BE2C (cell line): ENCODE measurements at regions not wholly inside any gene's neighbourhood (a gene's known extent, or its start where the extent isn't known, plus 50 kb on each side); places are given as distances from the start of the nearest gene placed in this dataset.

ENCODE experiments used
- DNase-seq: peaks from one replicate; pipeline ENCODE4 v3.0.0-alpha.2; 2020
- H3K27me3 ChIP-seq: fragments of 250-450 bp; sonication (Bioruptor Pico); 2 replicates; pipeline ENCODE4 v1.5.1; 2020; ENCODE audit warnings: mild to moderate bottlenecking
- H3K36me3 ChIP-seq: fragments of 250-450 bp; sonication (Bioruptor Pico); 2 replicates; pipeline ENCODE4 v1.5.1; 2020; ENCODE audit warnings: mild to moderate bottlenecking
- H3K4me1 ChIP-seq: fragments of 250-450 bp; sonication (Bioruptor Pico); 2 replicates; pipeline ENCODE4 v1.5.1; 2020
- H3K4me3 ChIP-seq: 2 replicates; pipeline ENCODE4 v1.5.1; 2011; ENCODE audit warnings: low read depth, low read length
- H3K9me3 ChIP-seq: fragments of 250-450 bp; sonication (Bioruptor Pico); 2 replicates; pipeline ENCODE4 v1.5.1; 2020
- TF ChIP-seq, protein P1 (sequence below): IDR thresholded peaks from 2 replicates; pipeline ENCODE4 v1.5.1; 2012; ENCODE audit warnings: mild to moderate bottlenecking, low read depth, low read length

DNA sequence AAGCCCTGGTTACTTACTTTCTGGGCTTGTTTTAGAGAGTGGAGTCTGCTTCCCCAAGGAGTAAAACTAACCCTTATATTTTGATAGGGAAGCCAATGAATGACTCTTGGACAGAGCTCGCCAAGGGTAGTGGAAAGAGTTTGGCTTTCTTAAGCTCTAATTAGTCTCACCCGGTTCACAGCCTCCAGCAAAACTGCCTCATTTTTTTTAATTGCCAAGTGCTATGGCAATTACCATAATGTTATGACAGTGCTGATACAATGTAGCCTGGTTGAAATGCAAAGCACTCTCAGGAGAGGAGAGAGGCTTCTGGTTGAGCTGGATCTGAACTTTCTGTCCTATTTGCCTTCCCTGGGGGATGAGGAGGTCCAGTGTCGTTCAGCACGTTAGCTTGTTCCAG lies 376.1 kb upstream of the CHRM2 start:
- no peak for DNase-seq
- Histone ChIP-seq H3K9me3 (no peaks in the 10 kb centered on the region), H3K27me3 (no peaks in the 10 kb centered on the region), H3K36me3 (no peaks in the 10 kb centered on the region), H3K4me1 (no peaks in the 10 kb centered on the region), H3K4me3 (no peak overlapping the region)
- TF ChIP-seq, protein P1, sequence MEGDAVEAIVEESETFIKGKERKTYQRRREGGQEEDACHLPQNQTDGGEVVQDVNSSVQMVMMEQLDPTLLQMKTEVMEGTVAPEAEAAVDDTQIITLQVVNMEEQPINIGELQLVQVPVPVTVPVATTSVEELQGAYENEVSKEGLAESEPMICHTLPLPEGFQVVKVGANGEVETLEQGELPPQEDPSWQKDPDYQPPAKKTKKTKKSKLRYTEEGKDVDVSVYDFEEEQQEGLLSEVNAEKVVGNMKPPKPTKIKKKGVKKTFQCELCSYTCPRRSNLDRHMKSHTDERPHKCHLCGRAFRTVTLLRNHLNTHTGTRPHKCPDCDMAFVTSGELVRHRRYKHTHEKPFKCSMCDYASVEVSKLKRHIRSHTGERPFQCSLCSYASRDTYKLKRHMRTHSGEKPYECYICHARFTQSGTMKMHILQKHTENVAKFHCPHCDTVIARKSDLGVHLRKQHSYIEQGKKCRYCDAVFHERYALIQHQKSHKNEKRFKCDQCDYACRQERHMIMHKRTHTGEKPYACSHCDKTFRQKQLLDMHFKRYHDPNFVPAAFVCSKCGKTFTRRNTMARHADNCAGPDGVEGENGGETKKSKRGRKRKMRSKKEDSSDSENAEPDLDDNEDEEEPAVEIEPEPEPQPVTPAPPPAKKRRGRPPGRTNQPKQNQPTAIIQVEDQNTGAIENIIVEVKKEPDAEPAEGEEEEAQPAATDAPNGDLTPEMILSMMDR: no peak

DNA sequence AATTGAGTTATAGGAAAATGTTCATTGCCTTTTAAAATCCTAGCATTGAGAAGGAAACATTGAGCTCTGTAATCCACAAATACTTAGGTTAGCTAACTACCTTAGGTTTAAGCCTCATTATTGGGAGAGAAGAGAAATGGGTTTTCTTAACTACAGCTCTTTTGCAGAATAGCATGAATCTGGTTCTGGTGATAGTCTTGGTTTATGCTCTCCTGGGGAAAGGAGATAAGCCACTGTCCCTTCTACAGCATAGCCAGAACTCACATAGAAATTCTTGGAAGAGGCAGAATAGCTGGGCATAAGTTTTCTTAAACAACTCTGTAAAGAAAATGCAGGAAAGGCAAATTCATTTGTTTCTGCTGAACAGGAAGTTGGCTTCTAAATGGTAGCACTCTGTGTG lies 378.6 kb upstream of the CHRM2 start:
- DNase-seq: no peak
- Histone ChIP-seq H3K4me3 (no peak overlapping the region), H3K9me3 (no peaks in the 10 kb centered on the region), H3K27me3 (no peaks in the 10 kb centered on the region), H3K36me3 (no peaks in the 10 kb centered on the region), H3K4me1 (no peaks in the 10 kb centered on the region)
- TF ChIP-seq, protein P1: no peak

DNA sequence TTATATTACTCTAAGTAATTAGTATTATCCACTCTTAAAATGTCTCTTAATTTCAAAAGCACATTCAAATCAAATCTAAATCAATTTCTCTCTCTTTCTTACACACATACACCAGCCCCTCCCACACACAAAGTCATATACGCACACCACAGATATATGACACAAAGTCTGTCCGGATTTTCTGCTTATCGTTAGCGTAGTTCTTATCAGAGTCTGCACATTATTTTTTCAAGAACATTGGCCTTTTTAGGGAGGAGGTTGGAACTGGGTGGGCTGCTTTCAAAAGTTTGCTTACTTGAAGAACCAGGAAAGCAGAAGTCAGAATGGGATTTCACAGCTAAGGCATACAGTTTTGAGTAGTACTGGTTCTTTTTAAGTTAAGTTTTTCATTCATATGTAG lies 387.6 kb upstream of the CHRM2 start:
- Histone ChIP-seq H3K4me3 (no peak overlapping the region), H3K27me3 (no peaks in the 10 kb centered on the region), H3K9me3 (no peaks in the 10 kb centered on the region; the same call in 1 of the 2 replicates), H3K36me3 (no peaks in the 10 kb centered on the region), H3K4me1 (no peaks in the 10 kb centered on the region; the same call in 1 of the 2 replicates)
- TF ChIP-seq, protein P1: no peak
- no peak for DNase-seq

DNA sequence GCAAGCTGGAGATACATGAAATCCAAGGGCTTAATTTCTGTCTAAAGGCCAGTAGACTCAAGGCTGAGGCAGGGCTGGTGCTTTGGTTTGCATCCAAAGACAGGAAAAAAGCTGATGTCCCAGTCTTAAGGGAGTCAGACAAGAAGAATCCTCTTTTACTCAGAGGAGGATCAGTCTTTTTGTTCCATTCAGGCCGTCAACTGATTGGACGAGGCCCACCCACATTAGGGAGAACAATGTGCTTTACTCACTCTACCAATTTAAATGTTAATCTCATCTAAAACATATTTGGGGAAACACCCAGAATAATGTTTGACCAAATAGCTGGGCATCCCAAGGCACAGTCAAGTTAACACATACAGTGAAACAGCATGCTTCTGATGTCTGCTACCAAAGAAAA lies 388.5 kb upstream of the CHRM2 start:
- no peaks in the 10 kb centered on the region for H3K27me3 ChIP-seq
- H3K4me1 ChIP-seq: no peaks in the 10 kb centered on the region; the same call in 1 of the 2 replicates
- no peak for DNase-seq
- TF ChIP-seq, protein P1: no peak
- no peak overlapping the region for H3K4me3 ChIP-seq
- H3K36me3 ChIP-seq: no peaks in the 10 kb centered on the region
- no peaks in the 10 kb centered on the region; the same call in 1 of the 2 replicates for H3K9me3 ChIP-seq

DNA sequence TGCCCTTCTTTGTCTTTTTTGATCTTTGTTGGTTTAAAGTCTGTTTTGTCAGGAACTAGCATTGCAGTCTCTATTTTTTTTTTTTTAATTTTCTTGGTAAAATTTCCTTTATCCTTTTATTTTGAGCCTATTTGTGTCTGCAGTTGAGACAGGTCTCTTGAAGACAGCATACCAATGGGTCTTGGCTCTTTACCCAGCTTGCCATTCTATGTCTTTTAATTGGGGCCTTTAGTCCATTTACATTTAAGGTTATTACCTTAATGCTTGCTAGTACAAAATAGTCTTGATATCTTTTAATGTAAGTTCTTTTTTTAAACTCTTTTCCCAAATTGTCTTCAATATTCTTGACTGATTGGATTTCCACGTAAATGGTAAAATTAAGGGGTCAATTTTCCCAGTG lies 398.3 kb upstream of the CHRM2 start:
- TF ChIP-seq, protein P1: no peak
- H3K36me3 ChIP-seq: no peaks in the 10 kb centered on the region
- H3K27me3 ChIP-seq: no peaks in the 10 kb centered on the region
- no peaks in the 10 kb centered on the region for H3K9me3 ChIP-seq
- no peak overlapping the region for H3K4me3 ChIP-seq
- H3K4me1 ChIP-seq: peaks cover 6% of the 10 kb centered on the region; the same call in 1 of the 2 replicates
- DNase-seq: no peak

DNA sequence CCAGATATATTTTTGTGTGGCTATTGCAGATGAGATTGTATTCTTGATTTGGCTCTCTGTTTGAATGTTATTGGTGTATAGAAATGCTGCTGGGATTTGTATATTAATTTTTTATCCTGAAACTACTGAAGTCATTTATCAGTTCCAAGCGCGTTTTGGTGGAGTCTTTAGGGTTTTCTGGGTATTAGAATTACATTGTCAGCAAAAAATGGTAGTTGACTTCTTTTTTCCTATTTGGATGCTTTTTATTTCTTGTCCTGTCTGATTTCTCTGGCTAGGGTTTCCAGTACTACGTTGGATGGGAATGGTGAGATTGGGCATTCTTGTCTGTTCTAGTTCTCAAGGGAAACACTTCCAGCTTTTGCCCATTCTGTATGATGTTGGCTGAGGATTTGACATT lies 415.5 kb upstream of the CHRM2 start:
- no peak overlapping the region for H3K4me3 ChIP-seq
- H3K9me3 ChIP-seq: no peaks in the 10 kb centered on the region
- 0 out of 2 replicates have a peak, but pooled peaks cover 5% of the 10 kb centered on the region for H3K4me1 ChIP-seq
- no peaks in the 10 kb centered on the region for H3K36me3 ChIP-seq
- H3K27me3 ChIP-seq: no peaks in the 10 kb centered on the region
- TF ChIP-seq, protein P1: no peak
- DNase-seq: no peak
